ENCODE measurements at regions not wholly inside any gene's neighbourhood (a gene's known extent, or its start where the extent isn't known, plus 50 kb on each side); places are given as distances from the start of the nearest gene placed in this dataset.
"Not testable (repeated sequence)": the region's sequence is repeated elsewhere in the genome, so short reads cannot be mapped to it uniquely, and the experiment has no call there.

DNA sequence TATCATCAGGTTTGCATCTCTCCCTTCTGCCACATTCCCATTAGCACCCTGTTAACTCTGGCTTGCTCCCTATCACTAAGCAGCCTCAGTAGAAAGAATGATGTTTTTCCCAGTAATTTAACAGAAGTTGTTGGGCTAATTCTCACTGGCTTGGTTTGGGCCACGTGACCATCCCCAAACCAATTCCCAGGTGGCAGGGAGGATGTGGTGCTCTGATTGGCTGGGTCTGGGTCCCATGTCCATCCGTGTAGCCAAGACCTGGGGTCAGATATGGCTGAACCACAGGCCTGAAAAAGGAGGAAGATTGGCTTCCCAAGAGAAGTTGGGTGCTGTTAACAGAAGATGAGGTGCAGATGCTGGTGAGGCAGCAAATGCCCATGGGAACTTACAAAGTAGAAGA is 122.0 kb downstream of the BOD1 start:
- DNase-seq = no peak

DNA sequence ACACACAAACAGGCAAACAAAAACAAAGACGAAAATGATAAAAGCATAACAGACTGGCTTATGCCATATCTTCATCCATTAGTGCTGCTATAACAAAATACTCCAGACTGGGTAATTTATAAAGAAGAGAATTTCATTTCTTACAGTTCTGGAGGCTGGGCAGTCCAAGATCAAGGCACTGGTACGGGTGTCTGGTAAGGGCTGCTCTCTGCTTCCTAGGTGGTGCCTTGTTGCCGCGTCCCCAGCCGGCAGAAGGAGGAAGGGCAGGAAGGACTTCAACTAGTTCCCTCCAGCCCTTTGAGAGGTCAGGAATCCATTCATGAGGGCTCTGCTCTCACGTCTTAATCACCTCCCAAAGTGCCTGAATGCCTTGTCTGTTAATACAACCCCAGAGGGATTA is 122.6 kb downstream of the BOD1 start:
- DNase-seq = no peak

DNA sequence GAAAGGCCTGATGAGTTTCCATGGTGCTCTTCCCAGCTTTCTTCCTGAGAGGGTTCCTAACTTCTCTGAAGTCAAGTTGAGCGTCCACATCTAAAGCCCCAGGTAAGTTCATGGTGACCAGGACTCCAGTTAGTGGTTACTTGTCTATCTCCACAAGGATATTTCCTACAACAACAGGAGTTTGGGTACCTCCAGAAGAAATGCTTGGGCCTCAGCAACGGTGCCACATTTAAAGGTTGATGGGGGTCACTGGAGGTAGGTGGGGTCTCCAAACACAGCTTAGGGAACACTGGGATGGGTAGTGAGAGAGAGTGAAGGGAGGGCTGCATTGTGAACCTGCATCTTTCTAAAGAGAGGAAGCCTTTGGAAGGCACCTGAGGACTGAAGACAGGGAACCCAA is 123.4 kb downstream of the BOD1 start:
- DNase-seq = no peak

DNA sequence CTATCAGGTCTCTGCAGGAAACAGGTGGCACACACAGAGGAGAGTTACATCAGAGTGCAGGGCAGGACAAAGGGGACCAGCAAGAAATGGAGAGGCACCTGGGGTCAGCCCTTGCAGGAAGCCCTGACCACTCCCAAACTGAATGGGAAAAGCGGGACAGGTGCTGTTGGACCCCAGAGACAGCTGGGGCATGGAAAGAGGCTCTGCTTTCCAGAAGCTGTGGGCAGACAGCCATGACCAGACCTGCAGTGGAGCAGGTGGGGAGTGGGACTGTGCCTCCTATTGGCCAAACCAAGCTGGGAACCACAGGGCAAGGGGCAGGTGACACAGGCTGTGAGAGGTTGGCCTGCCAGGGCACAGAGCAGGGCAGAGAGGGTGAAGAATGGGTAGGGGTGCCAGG is 125.8 kb downstream of the BOD1 start:
- no peak for DNase-seq

DNA sequence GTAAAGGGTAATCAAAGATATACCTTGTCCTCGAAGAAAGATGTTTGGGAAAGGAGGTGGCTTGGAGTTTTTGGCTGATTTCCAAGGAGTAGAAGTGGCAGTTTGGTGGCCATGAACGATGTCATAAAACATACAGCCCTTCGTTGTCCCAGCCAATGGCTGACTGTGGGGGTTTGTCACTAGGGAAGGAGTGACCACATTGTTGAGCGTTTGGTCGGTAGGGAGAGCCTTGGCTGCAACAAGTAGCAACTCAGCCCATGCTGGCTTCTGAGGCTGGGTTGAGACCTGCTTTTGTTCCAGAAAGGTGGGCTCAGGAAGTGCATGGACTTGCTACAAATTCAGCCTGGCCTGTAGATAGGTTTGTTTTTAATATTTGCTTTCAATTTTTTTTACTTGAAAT is 128.3 kb downstream of the BOD1 start:
- DNase-seq = no peak

DNA sequence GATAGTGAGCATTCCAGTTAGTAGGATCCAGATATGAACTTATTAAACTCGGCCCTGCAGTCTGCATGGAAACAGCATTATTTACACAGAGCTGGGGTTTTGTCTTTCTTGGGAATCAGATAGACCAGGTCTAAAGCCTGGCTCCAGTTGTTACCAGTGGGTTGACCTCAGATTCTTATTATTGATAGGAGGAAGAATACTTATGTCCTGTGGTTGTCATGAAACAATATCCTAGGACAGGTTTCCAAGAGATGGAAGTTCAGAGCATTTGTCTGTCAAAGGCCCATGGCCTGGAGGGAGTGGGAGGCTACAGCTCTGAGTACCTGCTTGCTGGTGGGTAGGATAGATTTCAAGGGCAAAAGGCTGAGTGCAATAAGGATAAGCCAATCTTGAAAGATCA is 129.2 kb downstream of the BOD1 start:
- DNase-seq = no peak

DNA sequence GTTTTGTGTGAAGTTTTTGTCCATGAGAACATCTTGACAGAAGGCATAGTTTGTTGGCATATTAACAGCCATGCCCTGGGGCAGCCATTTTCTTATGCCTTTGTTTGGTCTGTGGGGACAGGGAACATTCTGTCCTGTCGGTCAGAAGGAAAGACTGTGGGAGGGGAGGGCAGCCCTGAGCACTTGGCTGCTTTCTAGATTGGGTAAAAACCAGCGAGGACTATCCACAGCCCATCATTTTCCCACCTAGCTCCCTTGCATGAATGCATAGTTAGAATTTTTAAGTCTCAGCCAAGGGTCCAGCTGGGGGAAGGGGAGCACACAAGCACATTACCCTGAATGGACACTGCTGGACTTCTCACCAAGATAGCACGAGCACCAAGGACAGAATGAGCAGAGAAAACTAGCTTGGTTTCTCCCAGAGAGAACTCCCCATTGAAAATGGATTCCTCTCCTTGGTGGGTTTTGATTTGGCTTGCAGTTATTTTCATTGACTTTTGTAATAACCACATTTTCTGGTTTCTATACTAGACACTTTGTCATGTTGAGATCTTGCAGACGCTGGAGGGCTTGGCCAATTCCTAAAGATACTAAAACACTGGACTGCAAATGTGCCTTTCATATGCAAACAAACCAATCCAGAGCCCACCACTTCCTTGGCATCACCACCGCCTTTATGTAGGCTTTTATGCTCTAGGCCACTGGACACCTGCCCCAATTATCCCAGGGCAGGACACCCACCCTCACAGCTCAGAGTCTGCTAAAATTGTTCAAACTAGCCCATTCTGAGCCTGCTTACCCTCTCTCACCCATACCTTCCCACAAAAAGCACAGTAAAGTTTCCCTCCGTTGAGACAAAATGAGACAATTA is 129.9 kb downstream of the BOD1 start:
- no peak for DNase-seq

DNA sequence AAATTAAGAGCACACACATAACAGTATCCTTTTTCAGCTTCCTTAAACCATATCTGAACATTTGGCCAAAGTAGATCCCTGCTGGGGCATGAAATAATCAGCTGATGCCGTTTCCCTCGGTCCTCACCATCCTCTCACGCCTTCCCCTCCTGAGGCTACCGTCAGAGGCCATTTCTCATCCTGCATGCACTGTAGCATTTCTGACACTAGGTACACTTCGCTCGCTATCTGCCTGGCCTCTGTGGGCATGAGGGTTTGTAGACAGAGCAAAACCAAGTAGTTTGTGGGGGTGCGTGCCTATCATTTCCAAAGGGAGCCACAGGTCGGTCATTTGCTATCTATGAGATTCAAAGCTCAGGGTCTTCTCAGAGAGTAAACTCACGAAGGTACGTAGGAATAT is 131.9 kb downstream of the BOD1 start:
- DNase-seq = no peak

DNA sequence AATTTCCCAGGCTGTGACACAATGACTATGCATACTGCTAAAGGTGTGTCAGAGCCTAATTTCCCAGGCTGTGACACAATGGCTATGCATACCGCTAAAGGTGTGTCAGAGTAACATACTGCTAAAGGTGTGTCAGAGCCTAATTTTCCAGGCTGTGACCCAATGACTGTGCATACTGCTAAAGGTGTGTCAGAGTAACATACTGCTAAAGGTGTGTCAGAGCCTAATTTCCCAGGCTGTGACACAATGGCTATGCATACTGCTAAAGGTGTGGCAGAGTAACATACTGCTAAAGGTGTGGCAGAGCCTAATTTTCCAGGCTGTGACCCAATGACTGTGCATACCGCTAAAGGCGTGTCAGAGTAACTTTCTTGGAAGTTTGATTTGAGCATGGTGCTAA is 132.9 kb downstream of the BOD1 start:
- not testable (repeated sequence) for DNase-seq

DNA sequence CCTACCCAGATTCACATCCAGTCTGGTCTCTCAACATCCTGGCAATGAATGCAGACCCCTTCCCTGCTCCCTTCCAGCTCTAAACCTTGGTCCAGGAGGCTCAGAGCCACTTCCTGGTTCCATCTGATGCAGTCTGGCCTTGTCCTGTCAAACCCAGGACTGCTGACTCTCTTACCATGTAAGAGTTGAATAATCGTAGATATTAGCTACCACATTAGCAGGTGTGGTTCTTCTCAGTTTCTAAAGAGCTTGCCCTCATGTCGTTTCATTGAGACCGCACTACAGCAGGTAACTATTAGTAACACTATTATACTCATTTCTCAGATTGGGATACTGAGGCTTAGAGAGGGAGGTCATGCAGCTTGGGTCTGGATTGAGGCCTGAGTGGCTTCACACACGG is 133.3 kb downstream of the BOD1 start:
- DNase-seq = no peak

DNA sequence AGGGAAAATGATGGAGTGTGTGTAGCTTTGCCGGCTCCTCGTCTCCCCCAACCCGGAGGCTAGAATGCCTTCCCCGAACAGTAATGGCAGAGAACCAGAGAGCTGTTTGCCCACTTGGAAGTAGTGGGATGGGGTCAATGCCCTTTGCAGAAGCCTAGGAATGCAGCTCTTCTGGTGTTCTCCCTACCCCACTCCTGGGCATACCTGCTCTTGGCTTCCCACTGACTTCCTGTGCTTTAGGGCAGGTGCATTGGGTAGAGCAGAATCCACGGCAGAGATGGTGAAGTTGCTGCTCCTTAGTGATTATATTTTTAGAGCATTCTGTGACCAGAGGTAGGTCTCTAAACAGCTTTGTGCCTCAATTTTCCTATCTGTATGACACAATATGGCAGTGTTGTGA is 134.6 kb downstream of the BOD1 start:
- no peak for DNase-seq

DNA sequence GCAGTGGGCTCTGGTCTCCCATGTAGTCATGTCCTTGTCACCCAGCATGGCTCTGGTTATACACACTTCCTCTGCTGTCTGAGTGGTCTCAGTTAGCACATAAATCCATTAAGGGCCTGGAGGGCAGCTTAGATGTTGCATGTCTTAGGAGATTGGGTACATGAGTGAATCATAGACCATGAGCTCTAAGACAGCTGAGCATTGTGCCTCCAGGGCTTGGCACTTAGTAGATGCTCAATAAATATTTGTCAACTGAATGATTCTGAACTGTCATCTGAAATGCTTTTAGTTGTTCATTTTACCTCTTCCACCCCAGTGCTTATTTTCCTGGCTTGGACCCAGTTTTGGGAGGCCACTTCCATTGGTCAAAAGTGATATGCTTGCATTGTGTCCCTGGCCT is 135.6 kb downstream of the BOD1 start:
- DNase-seq = no peak

DNA sequence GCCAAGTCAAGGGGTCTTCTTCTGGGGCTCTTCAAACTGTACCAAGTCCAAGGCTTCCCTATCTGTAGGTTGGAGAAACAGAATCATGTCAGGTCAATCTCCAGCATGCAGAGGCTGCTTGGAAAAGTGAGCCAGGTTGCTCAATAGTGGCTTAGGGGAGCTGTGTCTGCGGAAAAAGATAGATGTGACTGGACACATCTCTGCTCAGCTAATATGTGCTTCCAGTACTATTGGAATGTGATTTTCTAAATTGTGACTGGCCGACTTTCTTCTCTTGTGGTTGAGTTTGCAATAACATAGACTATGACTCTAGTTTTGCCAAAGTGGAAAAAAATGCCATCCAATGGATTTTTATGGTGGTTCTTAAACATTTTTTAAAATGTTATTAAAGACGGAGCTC is 136.7 kb downstream of the BOD1 start:
- DNase-seq = no peak

DNA sequence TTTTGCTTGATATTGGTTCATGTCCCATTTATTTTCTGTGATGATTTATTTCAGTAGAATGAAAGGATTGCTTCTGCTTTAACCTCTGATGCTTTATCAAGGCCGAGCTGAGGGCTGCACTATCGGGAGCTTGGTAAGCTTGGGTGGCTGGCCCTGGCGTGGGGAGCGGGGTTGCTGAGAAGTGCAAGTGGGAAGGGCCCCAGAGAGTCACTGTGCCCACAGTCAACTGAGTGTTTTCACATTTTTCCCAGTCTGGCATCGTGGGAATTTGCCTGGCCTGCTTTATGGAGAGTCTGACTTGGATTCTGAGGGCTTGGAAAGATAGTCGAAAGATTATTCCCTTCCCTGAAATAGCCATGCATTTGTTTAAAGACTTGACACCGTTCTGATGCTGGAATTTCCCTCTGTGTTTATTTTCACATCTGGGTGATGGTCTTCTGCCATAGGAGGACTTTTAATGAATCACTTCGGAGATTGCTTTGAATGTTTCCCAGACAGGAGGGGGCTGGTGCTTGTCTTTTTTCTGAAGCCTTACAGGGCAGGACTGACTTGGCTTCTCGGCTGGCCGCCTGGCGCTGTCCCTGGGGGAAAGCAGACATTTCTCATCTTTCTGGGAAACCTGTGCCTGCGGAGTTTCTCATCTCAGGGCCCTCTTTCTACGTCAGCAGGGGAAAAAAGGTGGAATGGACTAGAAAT is 139.0 kb downstream of the BOD1 start:
- no peak for DNase-seq

DNA sequence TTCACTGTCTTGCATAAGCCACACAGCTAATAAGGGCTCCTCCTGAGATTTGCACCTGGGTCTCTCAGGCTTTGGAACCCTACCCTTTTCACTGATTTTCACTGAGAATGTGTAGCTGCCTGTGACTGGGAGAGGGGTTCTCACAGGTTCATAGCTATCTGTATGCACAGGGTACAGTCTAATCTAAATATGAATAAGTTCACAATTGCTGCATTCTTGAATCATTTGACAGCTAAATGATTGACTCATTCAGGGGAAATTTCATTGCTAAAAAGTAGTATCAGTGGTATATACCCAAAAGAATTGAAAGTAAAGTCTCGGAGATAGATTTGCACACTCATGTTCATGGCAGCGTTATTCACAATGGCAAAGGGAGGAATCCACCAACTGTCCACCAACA is 140.7 kb downstream of the BOD1 start:
- no peak for DNase-seq

DNA sequence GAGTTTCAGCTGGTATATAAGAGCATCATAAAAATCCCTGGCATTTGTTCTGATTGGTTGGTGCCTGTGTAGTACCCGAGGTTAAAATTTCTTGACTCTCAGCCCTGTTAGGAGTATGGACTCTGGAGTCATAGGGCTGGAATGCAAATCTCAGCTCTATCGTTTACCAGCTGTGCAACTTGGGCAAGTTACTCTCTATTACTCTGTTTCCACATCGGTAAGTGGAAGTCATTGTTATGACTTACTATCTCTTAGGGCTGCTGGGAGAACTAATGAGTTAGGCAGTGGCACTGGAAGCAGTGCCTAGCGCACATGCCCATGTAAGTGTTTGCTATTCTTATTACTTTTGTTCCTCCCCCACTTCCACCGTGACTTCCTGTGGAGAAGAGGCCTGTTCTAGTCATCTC is 141.6 kb downstream of the BOD1 start:
- peak; percentile 35 for DNase-seq

DNA sequence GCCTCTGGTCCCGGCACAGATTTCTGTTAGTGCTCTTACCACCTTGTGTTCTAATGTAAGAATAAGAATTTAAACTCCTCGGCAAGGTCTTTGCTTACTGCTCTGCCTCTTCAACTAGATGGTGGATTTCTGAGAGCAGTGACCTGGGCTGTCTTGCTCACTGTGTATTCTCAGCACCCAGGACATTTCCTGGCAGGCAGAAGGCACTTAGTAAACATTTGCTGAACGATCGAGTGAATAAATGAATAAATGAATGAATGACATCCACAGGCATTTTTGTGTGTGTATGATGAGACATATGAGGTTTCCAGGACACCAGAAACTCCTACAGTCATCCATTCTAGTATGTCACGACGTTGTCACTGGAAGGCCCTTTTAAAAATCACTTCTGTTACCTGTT is 143.2 kb downstream of the BOD1 start:
- no peak for DNase-seq

DNA sequence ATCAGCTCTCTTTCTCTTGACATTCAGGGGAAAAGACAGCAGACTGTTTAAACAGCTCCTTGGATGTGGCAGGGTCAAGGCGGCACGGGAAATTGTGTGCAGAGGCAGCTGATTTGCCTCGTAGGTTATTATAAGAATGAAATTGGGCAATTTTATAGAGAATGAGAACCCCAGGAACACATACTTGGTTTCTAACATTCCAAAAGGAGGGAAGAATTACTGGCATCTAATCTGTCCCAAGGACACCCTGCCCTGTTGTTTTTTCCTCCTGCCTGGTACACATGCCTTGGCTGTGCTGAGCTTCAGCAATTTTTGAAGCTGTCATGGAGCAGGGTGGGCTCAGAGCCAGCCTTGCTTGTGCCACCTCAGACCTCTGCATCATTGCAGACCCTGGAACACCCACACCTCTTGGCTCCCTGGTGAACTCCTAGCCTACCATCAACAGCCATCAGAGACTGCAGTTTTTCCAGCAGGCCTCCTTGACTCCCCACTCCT is 143.6 kb downstream of the BOD1 start:
- DNase-seq = no peak

DNA sequence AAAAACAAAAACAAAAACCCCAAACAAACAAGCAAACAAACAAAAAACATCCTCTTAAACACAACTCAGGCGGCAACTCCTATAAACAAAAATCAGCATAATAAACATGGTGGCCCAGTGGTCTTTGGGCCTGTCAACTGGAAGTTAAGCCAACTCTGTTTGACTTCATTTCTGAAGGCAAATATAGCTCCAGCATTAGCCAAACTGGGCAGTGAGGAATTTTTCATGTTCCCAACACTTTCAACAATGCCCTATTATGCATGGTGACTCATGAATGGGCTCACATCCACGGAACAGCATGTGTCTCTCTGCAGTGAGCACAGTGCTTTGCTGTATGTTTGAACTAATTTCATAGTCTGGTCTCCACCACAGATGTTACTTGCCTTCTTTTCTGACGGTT is 143.9 kb upstream of the STC2 start:
- DNase-seq = peak; percentile 91

DNA sequence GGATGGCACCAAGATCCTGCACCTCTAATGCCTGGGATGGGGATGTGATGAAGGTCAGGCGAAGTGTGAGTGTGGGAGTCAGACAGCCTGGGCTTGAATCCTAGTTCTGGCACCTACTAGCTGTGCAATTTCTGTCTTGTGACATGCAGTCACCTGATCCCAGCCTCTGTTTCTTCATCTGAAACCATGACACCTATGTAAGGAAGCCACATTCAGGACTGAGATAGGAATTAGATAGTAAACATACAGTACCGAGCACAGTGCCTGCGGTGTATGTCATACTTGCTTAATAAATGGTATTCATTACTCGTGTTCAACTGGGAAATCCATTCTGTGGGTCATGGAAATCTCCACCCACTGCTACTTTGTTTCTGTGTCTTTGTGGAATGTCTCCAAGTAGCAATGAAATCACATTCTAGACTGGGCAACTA is 140.6 kb upstream of the STC2 start:
- DNase-seq = no peak

DNA sequence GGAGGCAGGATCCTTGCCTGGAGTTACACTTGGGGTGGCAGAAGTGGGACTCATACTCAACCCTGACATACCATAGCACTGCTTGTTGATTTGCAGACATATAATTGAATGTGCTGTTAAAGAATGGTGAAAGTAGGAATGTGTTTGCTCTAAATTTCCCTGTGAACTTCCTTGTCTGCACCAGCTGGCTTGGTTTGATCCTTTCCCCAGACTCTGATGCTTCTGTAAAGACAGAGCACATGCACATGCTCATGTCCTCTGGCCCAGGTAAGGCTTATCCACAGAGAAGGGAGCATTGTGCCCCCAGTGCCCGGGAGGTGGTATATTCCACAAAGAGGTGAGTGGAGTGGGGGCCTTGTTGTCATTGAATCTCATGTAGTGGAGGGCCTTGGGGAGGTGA is 138.0 kb upstream of the STC2 start:
- DNase-seq = no peak

DNA sequence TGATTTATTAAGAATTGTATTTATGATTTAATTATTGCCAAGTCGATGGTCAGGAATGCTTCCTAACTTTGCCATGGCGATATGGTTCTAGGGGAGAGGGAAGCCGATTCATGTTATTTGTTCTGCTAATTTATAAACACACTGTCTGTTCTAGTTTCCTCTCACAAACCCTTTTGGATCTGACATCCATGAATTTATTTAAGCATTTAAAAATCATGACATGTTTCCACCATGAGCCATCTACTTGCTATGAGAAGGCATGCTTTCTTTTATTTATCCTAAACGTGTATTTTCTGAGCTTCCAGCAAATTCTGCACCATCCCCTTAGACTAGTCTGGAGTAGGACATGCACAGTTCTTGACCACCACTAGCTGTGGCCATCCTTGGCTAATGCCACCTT is 136.6 kb upstream of the STC2 start:
- DNase-seq = no peak

DNA sequence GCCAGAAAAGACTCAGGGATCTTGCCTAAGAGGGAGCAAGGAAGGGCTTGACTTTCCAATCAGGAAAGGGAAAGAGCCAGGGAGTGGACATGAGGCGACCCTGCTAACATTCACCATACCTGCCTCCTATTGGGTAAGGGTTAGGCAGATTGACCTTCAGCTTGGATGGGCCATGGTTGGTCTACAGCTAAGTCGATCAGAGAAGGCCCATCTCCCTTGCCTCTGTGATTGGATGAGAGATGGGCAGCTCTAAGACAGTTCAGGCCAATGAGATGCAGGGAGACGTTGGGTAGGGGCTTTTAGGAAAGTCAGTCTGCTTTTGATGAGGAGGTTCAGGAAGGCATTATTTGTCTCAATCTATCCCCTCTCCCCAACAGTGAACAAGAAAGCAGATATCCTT is 135.0 kb upstream of the STC2 start:
- DNase-seq = no peak
